Neural cell (in vitro differentiated cells): ENCODE measurements at regions not wholly inside any gene's neighbourhood (a gene's known extent, or its start where the extent isn't known, plus 50 kb on each side); places are given as distances from the start of the nearest gene placed in this dataset.

ENCODE experiments used
- H2AFZ ChIP-seq: fragments of 200-600, 300-800 bp; sonication (generic), shearing (Covaris generic); 2 replicates; pipeline ENCODE4 v1.6.0; 2014; ENCODE audit warnings: low read depth, mild to moderate bottlenecking, antibody characterized with exemption, low read length, moderate library complexity
- H3F3A ChIP-seq: fragments of 200-600 bp; shearing (Covaris generic); 2 replicates; pipeline ENCODE4 v1.6.1; 2016; ENCODE audit warnings: mild to moderate bottlenecking, moderate library complexity, mixed read lengths, antibody characterized with exemption, low read length; ENCODE audit not compliant: insufficient read depth, poor library complexity, severe bottlenecking
- H3K27ac ChIP-seq: fragments of 200-600, 300-800 bp; sonication (generic), shearing (Covaris generic); 2 replicates; pipeline ENCODE4 v1.5.1; 2014; ENCODE audit warnings: mild to moderate bottlenecking, low read length, moderate library complexity
- H3K27me3 ChIP-seq: fragments of 300-800, 200-600 bp; sonication (generic), shearing (Covaris generic); 2 replicates; pipeline ENCODE4 v1.6.0; 2014; ENCODE audit warnings: mild to moderate bottlenecking, low read depth, low read length, moderate library complexity; ENCODE audit not compliant: insufficient read depth
- H3K36me3 ChIP-seq: fragments of 300-800, 200-600 bp; sonication (generic), shearing (Covaris generic); 2 replicates; pipeline ENCODE4 v1.5.1; 2014; ENCODE audit warnings: mild to moderate bottlenecking, antibody characterized with exemption, low read length, moderate library complexity; ENCODE audit not compliant: insufficient read depth
- H3K4me2 ChIP-seq: fragments of 300-800, 200-600 bp; sonication (generic), shearing (Covaris generic); 2 replicates; pipeline ENCODE4 v1.6.0; 2014; ENCODE audit warnings: mild to moderate bottlenecking, low read length
- H3K4me3 ChIP-seq: fragments of 300-800, 200-600 bp; sonication (generic), shearing (Covaris generic); 2 replicates; pipeline ENCODE4 v1.5.1; 2014; ENCODE audit warnings: mild to moderate bottlenecking, low read length, moderate library complexity
- H3K79me2 ChIP-seq: fragments of 200-600 bp; shearing (Covaris generic); replicated peaks from 2 replicates; pipeline ENCODE4 v1.6.0; 2014; ENCODE audit warnings: mild to moderate bottlenecking, low read length, moderate library complexity; ENCODE audit not compliant: insufficient read depth
- H3K9ac ChIP-seq: fragments of 300-800, 200-600 bp; sonication (generic), shearing (Covaris generic); 2 replicates; pipeline ENCODE4 v1.6.1; 2016; ENCODE audit warnings: mild to moderate bottlenecking, low read length, mixed read lengths
- H3K9me2 ChIP-seq: fragments of 200-600 bp; shearing (Covaris generic); 2 replicates; pipeline ENCODE4 v1.6.1; 2016; ENCODE audit warnings: mild to moderate bottlenecking, low read length, mixed read lengths; ENCODE audit not compliant: insufficient read depth
- H3K9me3 ChIP-seq: fragments of 200-600, 300-800 bp; sonication (generic), shearing (Covaris generic); 2 replicates; pipeline ENCODE4 v1.6.1; 2016; ENCODE audit warnings: mild to moderate bottlenecking, mixed run types, low read length, moderate library complexity, mixed read lengths
- H4K20me1 ChIP-seq: fragments of 200-600 bp; shearing (Covaris generic); 2 replicates; pipeline ENCODE4 v1.6.1; 2016; ENCODE audit warnings: mild to moderate bottlenecking, mixed run types; ENCODE audit not compliant: insufficient read depth
- EP300 ChIP-seq: fragments of 450-650 bp; conservative IDR thresholded peaks from 2 replicates; pipeline ENCODE4 v1.6.1; 2014; ENCODE audit warnings: antibody characterized with exemption, mild to moderate bottlenecking, moderate library complexity; ENCODE audit not compliant: poor library complexity, severe bottlenecking
- EZH2 ChIP-seq: fragments of 200-600, 300-800 bp; shearing (Covaris generic), sonication (generic); IDR thresholded peaks from 2 replicates; pipeline ENCODE4 v1.6.1; 2014; ENCODE audit warnings: antibody characterized with exemption, low read length, borderline replicate concordance, mild to moderate bottlenecking; ENCODE audit not compliant: insufficient read depth, poor library complexity, severe bottlenecking
- MXI1 ChIP-seq: fragments of 450-650 bp; conservative IDR thresholded peaks from 2 replicates; pipeline ENCODE4 v1.6.1; 2014; ENCODE audit warnings: antibody characterized with exemption, mild to moderate bottlenecking; ENCODE audit not compliant: poor library complexity, severe bottlenecking
- POLR2AphosphoS5 ChIP-seq: IDR thresholded peaks from 2 replicates; pipeline ENCODE4 v1.6.1; 2012
- RAD21 ChIP-seq: fragments of 450-650 bp; conservative IDR thresholded peaks from 2 replicates; pipeline ENCODE4 v1.6.1; 2014; ENCODE audit warnings: antibody characterized with exemption, mild to moderate bottlenecking, moderate library complexity
- SMC3 ChIP-seq: fragments of 450-650 bp; conservative IDR thresholded peaks from 2 replicates; pipeline ENCODE4 v1.6.1; 2014; ENCODE audit warnings: antibody characterized with exemption, mild to moderate bottlenecking, moderate library complexity; ENCODE audit not compliant: poor library complexity
- TAF1 ChIP-seq: IDR thresholded peaks from 2 replicates; pipeline ENCODE4 v1.6.1; 2012; ENCODE audit warnings: low read depth
- TF ChIP-seq, protein P1 (sequence below): IDR thresholded peaks from 2 replicates; pipeline ENCODE4 v1.6.1; 2012; ENCODE audit warnings: borderline replicate concordance
- TF ChIP-seq, protein P2 (sequence below): fragments of 450-650 bp; IDR thresholded peaks from 2 replicates; pipeline ENCODE4 v1.5.1; 2014; ENCODE audit warnings: antibody characterized with exemption, mild to moderate bottlenecking, moderate library complexity; ENCODE audit not compliant: poor library complexity, severe bottlenecking

DNA sequence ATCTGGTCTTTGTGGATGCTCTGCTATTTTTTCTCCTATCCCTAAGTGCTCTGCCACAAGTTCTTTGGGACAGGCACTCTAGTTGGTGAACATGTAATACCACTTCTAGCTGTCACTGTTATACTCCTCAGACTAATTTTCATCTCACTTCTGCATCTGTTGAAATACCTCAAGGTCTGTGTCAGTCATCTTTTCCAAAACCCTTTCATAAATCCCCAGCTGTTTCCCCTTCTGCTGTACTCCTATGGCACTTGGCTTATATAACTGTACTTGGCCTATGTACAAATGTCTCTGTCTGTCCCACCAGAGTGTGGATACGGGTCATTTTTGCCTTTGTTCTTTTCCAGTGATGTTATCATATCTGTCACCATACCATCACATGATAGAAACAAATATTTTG lies 124.2 kb downstream of the FHL5 start:
- no peak overlapping the region for H3K9ac ChIP-seq
- H3F3A ChIP-seq, result no peaks in the 10 kb centered on the region
- no peak overlapping the region for H2AFZ ChIP-seq
- no peaks in the 10 kb centered on the region for H3K79me2 ChIP-seq
- H3K27me3 ChIP-seq, result no peaks in the 10 kb centered on the region
- H3K9me2 ChIP-seq, result no peaks in the 10 kb centered on the region
- no peaks in the 10 kb centered on the region for H4K20me1 ChIP-seq
- no peak overlapping the region for H3K27ac ChIP-seq
- no peak overlapping the region for H3K4me2 ChIP-seq
- H3K4me3 ChIP-seq, result no peak overlapping the region
- no peaks in the 10 kb centered on the region for H3K36me3 ChIP-seq
- TF ChIP-seq, protein P1, sequence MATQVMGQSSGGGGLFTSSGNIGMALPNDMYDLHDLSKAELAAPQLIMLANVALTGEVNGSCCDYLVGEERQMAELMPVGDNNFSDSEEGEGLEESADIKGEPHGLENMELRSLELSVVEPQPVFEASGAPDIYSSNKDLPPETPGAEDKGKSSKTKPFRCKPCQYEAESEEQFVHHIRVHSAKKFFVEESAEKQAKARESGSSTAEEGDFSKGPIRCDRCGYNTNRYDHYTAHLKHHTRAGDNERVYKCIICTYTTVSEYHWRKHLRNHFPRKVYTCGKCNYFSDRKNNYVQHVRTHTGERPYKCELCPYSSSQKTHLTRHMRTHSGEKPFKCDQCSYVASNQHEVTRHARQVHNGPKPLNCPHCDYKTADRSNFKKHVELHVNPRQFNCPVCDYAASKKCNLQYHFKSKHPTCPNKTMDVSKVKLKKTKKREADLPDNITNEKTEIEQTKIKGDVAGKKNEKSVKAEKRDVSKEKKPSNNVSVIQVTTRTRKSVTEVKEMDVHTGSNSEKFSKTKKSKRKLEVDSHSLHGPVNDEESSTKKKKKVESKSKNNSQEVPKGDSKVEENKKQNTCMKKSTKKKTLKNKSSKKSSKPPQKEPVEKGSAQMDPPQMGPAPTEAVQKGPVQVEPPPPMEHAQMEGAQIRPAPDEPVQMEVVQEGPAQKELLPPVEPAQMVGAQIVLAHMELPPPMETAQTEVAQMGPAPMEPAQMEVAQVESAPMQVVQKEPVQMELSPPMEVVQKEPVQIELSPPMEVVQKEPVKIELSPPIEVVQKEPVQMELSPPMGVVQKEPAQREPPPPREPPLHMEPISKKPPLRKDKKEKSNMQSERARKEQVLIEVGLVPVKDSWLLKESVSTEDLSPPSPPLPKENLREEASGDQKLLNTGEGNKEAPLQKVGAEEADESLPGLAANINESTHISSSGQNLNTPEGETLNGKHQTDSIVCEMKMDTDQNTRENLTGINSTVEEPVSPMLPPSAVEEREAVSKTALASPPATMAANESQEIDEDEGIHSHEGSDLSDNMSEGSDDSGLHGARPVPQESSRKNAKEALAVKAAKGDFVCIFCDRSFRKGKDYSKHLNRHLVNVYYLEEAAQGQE, result no peak
- no peak for TF ChIP-seq RAD21
- H3K9me3 ChIP-seq, result no peaks in the 10 kb centered on the region

DNA sequence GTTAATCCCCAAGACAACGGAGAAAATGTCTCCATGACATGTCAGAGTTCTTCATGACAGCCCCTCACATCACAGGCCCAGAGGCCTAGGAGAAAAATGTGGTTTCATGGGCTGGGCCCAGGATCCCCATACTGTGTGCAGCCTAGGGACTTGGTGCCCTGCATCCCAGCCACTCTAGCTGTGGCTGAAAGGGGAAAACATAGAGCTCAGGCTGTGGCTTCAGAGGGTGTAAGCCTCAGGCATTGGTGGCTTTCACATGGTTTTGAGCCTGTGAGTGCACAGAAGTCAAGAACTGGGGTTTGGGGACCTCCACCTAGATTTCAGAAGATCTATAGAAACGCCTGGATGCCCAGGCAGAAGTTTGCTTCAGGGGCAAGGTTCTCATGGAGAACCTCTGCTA lies 122.8 kb downstream of the FHL5 start:
- H3K79me2 ChIP-seq, result no peaks in the 10 kb centered on the region
- no peak overlapping the region for H3K9ac ChIP-seq
- no peaks in the 10 kb centered on the region for H3K27me3 ChIP-seq
- no peaks in the 10 kb centered on the region for H3K9me3 ChIP-seq
- H3K36me3 ChIP-seq, result no peaks in the 10 kb centered on the region
- H3F3A ChIP-seq, result no peaks in the 10 kb centered on the region
- no peak overlapping the region for H3K4me3 ChIP-seq
- no peak overlapping the region for H2AFZ ChIP-seq
- H4K20me1 ChIP-seq, result no peaks in the 10 kb centered on the region
- no peak overlapping the region for H3K27ac ChIP-seq
- TF ChIP-seq POLR2AphosphoS5, result no peak
- H3K9me2 ChIP-seq, result no peaks in the 10 kb centered on the region
- H3K4me2 ChIP-seq, result no peak overlapping the region

GRCh38 chr6:96683819-96684528 lies 121.0 kb downstream of the FHL5 start:
- Histone ChIP-seq H3K79me2 (no peaks in the 10 kb centered on the region), H3K4me2 (no peak overlapping the region), H3K9ac (no peak overlapping the region), H3F3A (no peaks in the 10 kb centered on the region), H2AFZ (no peak overlapping the region), H3K27ac (no peak overlapping the region), H4K20me1 (no peaks in the 10 kb centered on the region), H3K27me3 (no peaks in the 10 kb centered on the region), H3K36me3 (no peaks in the 10 kb centered on the region), H3K9me2 (no peaks in the 10 kb centered on the region), H3K4me3 (no peak overlapping the region), H3K9me3 (no peaks in the 10 kb centered on the region)
- TF ChIP-seq TAF1 (no peak), MXI1 (no peak), SMC3 (no peak), EP300 (no peak), POLR2AphosphoS5 (no peak), EZH2 (no peak), RAD21 (no peak)
- TF ChIP-seq, protein P1, result no peak
- TF ChIP-seq, protein P2, sequence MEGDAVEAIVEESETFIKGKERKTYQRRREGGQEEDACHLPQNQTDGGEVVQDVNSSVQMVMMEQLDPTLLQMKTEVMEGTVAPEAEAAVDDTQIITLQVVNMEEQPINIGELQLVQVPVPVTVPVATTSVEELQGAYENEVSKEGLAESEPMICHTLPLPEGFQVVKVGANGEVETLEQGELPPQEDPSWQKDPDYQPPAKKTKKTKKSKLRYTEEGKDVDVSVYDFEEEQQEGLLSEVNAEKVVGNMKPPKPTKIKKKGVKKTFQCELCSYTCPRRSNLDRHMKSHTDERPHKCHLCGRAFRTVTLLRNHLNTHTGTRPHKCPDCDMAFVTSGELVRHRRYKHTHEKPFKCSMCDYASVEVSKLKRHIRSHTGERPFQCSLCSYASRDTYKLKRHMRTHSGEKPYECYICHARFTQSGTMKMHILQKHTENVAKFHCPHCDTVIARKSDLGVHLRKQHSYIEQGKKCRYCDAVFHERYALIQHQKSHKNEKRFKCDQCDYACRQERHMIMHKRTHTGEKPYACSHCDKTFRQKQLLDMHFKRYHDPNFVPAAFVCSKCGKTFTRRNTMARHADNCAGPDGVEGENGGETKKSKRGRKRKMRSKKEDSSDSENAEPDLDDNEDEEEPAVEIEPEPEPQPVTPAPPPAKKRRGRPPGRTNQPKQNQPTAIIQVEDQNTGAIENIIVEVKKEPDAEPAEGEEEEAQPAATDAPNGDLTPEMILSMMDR, result no peak
